Raji (cell line): ENCODE measurements at regions not wholly inside any gene's neighbourhood (a gene's known extent, or its start where the extent isn't known, plus 50 kb on each side); places are given as distances from the start of the nearest gene placed in this dataset.

Experiments used
- POLR2A ChIP-seq: IDR thresholded peaks from 2 replicates; pipeline ENCODE4 v1.6.1; 2011; ENCODE audit warnings: low read depth, low read length, control low read depth; ENCODE audit not compliant: insufficient read depth

DNA sequence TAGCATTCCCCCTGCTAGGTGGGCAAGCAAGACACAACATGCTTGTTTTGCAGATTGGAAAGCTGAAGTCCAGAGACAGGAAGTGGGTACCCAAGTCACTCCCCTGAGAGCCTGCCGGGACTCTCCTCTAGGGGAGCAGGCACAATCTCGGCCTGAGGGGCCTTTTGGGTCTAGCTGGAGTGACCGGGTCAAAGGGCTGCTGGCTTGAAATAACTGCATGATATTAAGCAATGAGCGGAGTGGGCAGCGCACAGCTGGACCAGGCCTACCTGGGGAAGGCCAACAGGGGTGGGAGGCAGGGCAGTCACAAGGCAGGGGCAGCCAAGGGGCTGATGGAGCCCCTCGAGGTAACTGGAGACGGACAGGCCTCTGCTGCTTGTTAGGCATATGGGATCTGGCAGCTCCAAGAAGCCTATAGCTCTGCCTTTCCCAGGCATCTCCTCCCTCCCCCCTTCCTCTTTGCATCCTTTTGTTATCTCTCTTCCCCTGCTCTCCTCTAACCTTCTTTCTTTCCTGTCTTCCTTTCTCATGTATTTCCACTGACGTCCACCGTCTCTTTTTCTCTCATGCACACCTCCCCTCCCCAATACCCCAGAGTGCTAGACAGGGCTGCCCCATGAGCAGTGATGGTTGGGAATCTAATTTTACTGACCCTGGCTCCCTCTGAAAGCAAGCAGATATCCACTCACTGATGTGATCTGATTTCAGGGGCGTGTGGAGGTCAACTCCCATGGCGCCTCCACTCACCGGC, 237.5 kb downstream of the LOXHD1 start:
- no peak for TF ChIP-seq POLR2A

GRCh38 chr18:46421973-46422551, 235.0 kb downstream of the LOXHD1 start:
- TF ChIP-seq POLR2A, result no peak

DNA sequence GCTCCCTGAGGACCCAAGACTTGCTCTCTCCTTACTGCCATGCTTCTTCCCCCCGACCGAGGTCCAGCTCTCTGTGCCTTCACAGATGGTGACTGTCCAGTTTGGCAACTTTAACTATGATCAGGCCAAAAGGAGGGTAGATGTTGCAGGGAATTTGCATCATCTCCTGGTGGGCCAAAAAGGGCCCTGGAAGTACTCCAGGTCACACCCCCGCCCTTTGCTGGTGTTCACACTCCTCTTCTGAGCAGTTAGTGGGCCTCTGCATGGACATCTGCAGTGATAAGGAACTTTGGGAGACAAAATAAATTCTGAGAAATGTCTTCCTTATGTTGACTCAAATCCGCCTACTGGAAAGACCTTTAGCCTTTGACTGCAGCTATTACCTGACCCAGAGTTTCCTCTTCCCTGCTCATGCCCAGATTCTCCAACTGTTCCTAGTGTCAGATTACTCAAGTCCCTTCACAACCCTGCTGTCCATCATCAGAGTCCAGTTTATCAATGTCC, 234.4 kb downstream of the LOXHD1 start:
- no peak for TF ChIP-seq POLR2A

DNA sequence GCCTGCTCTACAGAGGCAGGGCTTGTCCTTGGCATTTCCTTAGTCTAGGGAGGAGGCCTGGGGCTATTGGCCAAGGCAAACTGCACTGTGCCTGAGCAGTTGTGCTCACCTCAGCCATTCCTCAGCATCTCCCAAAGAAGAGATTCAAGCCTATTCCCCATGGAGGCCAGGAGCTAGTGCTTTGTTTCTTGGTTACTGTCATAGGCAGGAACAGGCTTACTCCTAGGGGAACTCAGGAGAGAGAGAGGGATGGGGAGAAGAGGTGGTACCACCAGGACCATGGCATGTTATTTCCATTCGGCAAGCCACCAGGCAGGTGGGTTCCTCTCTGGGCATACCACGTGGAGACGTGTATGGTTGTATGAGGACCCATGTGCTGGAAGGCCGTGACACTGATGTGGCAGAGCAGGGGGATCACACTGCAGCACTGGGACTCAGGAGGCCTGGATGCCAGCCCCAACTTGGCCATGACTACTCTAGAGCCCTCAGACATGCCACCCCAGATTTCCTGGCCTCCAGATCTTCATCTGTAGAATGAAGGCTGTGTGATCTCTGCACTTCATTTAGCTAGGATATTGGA, 233.7 kb downstream of the LOXHD1 start:
- no peak for TF ChIP-seq POLR2A

- TF ChIP-seq POLR2A, result no peak
Observed at GRCh38 chr18:46424898-46425297, 232.1 kb downstream of the LOXHD1 start.

DNA sequence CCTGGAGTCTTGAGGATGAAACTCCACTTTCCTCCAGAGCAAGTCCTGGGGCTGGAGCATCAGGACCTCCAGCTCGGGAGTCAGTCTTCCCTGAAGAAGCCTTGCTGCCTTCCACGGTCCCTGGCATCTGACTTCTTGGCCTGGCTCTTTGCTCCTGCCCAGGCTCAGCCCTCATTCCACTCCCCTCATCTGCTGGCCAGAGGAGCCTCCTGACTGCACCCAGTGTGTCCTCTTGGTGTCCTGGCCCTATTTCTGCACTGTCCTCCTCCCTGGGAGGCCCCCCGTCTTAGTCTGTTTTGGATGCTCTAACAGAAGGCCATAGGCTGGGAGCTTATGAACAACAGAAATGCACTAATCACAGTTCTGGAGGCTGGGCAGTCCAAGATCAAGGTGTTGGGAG, 231.5 kb downstream of the LOXHD1 start:
- no peak for TF ChIP-seq POLR2A

DNA sequence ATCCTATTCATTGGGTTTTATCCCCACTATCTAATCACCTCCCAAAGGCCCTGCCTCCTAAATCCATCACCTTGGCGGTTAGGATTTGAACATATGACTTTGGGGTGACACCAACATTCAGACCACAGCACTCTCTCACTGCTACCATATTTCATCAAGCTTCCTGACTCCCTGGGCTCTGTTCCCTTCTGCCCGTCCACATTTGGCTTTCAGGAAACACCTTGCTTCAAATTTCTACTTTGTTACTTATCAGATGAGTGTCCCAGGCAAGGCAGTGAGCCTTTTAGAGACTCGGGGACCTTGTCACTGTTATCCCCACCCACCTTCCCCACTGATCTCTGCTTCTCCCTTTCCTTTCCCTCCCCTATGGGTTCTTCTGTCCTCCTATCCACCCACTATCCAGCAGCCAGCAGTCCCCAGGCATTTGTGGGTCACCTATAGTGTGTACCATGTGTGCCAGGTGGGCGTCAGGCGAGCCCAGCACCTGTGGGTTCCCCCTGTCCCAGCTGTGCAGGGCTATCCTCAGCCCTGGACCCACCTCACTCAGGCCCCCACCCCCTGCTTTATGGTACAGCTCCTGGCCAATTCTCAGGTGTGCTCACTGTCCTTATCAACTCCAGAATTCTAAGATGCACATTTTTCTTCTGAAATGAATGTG, 230.9 kb downstream of the LOXHD1 start:
- TF ChIP-seq POLR2A, result no peak

GRCh38 chr18:46426679-46427047, 230.4 kb downstream of the LOXHD1 start:
- no peak for TF ChIP-seq POLR2A
